HG03103 (cell line): ENCODE measurements at regions not wholly inside any gene's neighbourhood (a gene's known extent, or its start where the extent isn't known, plus 50 kb on each side); places are given as distances from the start of the nearest gene placed in this dataset.
A peak's percentile ranks its signal among the peaks of the same experiment; 100 is the strongest.

Source experiments
- ATAC-seq: cut with Tn5 transposase; IDR thresholded peaks from one replicate; pipeline ENCODE4 v1.9.1; 2021; ENCODE audit warnings: low read depth; ENCODE audit not compliant: unreplicated experiment

DNA sequence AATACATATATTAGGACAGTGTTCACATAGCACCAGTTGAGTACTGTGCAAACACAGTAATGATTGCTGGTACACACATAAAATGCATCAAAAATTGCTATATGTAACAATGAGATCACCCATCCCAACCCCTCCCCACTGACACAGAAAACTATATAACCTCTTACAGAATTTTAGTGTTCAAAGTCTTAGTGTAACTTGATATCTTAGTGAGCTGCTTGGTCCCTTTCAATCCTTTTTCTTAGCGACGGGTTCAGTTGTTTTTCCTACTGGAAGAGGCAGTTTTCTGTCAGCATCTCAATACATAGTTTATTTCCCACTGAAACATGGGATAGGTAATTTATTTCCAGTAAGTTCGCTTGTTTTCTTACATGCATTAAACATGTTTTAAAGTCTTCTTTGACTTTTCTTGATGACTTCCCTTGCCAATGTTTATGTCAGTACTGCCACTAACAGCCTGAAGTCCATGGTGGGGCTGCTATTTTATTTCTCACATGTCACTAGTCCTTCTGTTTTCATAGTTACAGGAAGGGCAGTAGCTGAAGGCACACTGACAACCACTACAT is 96.4 kb upstream of the FOXC1 start:
- ATAC-seq = no peak

- no peak for ATAC-seq
Observed at GRCh38 chr6:1514078-1514477, 95.6 kb upstream of the FOXC1 start.

GRCh38 chr6:1515280-1515679 is 94.4 kb upstream of the FOXC1 start:
- ATAC-seq = no peak

GRCh38 chr6:1515781-1516180 is 93.9 kb upstream of the FOXC1 start:
- ATAC-seq = no peak

GRCh38 chr6:1516742-1517520 is 92.8 kb upstream of the FOXC1 start:
- no peak for ATAC-seq

DNA sequence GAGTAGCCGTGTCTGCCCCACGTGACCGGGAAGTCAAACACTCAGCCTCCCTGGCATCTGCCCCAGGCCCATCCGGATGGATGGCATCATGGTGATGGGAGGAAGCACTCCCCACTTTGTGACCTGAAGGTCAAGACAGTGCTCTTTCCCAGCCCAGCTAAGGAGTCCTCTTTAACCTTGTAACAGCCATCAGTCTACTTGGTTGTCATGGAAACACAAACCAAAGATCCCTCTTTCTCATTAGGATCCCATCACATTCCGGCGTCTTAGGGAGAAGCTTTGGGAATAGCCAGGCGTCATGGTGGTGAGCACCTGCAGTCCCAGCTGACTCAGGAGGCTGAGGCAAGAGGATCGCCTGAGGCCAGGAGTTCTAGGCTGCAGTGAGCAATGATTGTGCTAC is 90.9 kb upstream of the FOXC1 start:
- ATAC-seq = no peak

DNA sequence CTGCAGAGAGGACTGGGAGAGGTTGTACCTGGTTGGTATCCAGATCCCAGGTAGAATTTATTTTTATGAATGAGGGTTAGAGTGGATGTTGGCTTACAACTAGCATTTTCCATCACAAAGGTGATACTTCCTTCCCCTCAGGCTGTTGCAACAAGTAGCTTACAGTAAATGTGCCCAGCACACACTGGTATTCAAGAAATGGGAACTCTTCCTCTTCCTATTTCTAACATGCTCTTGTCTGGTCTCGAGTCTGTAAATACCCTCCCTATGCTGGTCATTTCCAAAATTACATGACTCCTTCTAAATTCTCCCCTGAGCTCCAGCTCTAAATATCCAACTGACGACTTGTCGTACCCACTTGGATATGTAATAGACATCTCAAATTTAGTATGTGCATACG is 90.1 kb upstream of the FOXC1 start:
- no peak for ATAC-seq

GRCh38 chr6:1522779-1523178 is 86.9 kb upstream of the FOXC1 start:
- no peak for ATAC-seq

DNA sequence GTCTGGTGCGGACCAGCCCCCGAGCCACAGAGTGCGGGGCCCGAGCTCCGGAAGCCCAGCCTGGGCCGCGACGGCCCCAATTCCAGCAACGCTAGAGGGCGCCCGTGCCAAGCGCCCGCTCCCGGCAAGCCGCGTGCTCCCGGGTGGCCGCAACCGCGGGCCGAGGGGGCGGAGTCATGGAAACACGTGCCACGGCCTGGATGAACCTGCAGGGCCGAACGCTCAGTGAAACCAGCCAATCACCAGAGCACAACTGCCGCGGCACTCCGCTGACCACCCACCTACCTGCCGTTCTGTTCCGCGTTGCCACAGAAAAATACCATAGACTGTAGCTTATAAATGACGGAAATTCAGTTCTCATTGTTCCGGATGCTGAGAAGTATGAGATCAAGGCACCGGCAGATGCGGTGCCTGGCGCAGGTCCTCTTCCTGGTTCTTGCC is 85.7 kb upstream of the FOXC1 start:
- ATAC-seq = no peak

DNA sequence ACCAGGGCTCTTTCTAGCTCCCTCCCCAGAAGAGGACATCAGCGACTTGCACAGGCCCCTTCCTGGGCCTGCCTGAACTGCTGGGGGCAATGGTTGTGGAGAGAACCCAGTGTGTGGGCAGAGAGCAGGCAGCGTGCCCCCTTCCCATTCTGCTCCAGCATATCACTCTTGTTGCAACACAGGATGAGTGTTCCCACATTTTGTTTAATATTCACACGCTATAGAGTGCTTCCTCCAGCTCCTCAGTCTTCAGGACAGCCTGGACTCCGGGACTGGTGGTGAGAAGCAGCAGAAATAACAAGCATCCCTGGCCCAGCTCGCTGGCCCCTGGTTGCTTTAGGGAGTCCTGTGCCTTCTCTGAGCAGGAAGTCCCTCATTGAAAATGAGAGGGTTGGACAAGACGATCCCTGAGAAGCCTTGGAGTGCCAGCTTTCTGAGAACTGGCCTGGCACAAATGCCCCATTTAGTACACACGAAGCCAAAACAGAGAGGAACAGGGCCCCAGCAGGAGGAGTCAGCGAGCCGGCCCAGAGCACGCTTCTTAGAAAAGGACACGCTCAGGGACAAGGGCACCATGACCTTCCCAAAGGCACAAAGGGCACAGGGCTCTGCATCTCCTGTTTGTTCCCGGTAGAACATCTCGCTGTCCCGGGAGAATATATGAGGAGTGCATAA is 84.2 kb upstream of the FOXC1 start:
- ATAC-seq = no peak

DNA sequence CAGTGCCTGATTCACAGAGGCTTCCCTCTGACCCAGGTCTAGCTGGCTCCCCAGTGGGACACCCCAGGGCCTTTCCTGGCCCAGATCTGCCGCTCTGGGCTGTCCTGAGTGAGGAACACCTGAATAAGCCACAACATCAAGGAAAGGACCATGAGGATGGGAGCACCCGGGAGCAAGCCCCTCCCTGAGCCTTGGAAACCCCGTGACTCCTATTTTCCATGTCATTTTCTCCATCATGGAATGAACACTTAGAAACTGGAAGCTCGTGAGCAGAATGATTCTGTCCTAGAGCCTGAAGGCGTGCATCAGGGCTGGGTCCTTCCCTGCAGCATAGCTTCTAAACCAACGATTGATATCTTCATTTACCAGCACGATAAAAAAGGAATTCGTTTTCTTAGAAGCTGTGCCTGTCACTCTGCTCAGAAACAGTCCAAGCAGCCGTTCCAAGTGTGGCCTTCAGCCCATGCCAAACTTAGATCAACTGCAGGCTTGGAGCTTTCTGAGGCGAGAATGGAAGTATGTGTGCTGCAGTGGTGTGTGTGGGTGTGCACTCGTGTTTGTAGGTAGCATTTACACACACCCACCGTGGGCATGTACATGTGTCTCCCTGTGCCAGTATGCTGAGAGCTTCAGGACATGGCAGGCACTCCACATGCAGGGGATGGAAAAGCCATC is 83.2 kb upstream of the FOXC1 start:
- ATAC-seq = no peak

DNA sequence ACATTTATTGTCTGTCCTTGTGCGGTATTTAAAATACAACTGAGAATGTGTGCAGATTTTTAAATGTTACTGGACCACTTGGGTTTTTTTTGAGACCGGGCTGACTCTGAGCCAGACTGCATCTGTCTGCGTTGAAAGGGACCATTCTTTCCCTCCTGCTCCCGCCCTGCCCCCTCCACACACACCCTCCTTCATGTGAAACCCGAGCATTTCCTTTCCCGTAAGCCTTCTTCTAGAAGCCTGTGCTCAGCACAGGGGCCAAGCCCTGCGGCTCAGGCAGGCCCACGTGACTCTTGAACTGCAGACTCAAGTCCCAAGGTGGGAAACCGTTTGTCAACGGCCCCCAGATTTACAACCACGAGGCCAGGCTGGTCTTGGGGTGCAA is 82.7 kb upstream of the FOXC1 start:
- peak; percentile 74 for ATAC-seq

DNA sequence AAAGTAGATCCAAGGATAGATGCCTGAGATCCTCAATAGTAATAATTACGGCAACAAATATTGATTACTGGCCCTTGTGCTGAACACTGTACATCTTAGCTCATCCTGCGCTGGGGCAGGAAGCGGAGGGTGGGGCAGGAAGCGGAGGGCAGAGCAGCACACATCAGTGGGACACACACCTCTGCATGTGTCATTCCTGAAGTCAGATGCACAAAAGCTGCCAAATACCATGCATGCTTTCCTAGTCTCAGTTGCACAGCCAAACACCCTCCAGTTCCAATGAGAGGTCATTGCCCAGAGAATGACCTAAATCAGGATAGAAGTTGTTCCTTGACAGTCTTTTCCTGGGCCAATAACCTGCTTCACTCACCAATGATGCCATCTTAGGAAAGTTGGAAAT is 74.4 kb upstream of the FOXC1 start:
- ATAC-seq = no peak

- ATAC-seq = no peak
Observed at GRCh38 chr6:1536526-1537429, 72.9 kb upstream of the FOXC1 start.

GRCh38 chr6:1538369-1538768 is 71.3 kb upstream of the FOXC1 start:
- ATAC-seq = no peak

DNA sequence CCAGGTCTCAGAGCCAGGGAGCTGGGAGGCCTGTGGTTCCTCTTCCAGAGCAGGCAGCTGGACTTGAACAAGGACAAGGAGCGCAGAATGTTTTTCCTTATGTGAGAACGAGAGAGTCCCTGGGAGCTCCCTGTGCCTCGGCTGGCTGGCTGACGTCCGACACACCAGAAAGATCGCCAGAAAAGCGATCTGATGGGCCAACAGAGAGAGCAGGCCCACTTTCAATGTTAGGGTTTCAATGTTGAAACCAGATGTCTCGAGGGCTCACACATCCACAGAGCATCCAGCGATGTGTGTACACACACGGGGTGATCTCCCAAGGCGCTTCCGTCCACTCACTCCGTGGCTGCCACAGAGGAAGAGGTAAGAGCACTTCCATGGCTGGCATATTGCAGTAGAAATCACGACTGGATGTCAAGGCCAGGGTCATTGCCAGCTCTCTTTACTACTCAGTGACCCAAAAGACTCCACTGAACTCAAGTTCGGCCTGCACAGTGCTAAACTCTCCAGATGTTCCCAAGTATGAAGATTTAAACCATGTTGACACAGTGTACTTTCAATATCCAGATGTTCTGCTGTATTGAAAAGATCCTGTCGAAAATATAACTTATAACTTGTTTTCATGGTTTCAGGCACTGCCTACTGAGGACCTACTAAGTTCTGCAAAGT is 70.8 kb upstream of the FOXC1 start:
- no peak for ATAC-seq

DNA sequence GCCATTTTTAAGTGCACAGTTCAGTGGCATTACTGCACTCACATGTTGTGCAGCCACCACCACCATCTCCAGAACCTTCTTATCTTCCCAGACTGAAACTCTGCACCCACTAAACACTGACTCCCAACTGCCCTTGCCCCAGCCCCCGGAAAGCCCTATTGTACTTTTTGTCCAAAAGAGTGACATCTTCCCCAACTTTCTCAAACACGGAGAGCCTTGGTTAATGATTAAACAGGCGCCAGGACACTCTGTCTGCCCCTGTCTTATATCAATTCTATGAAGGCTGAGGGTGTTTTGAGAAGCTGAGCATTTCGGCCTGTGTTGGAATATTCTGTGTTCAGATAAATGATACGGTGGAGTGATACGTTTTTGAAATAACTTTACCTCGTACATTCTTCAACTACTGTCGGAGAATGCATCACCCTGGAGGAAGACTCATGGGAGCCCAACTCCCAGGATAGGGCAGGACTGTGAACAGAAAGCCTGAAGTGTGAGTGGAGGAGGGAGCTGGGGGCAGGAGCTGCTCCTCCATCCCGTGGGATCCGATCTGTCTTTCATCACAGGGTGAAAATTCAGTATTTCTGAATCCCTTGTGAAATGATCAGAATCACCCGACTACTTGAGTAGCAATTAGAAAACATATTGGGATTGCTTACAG is 68.7 kb upstream of the FOXC1 start:
- ATAC-seq = no peak

DNA sequence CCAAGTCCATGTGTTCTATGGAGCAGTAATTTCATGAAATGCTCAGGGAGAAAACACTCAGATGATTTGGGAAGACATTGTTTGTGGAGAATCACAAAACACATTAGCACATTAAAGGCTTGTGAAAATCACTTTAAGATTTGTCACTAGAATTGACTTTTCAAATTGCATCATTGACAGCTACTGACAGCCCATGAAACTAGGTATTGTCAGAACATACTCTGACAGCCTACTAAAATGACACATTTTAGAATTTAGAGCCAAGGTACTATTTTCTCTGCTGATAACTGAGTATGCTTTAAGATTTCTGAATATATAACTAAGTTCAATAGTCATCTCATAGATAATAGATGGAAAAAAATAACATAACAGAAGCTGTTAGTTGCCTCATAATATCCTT is 67.4 kb upstream of the FOXC1 start:
- no peak for ATAC-seq

DNA sequence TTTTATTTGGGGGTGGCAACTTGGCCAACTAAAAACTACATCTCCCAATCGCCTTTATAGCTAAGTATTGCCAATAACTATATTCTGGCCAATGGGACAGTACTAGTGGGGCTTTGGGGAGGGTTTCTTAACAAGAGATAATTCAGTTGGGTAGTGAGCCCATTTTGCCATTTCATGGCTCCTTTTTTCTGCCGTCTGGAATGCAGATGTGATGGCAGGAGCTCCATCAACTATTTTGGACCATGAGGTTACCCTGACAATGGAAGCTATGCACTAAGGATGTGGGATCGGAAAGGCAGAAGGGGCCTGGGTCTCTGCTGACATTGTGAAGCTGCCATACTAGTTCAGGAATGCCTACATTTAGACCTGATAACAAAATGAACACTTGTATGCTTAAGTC is 67.0 kb upstream of the FOXC1 start:
- ATAC-seq = no peak
